HG03097 (cell line): ENCODE measurements at regions not wholly inside any gene's neighbourhood (a gene's known extent, or its start where the extent isn't known, plus 50 kb on each side); places are given as distances from the start of the nearest gene placed in this dataset.
"Not testable (repeated sequence)": the region's sequence is repeated elsewhere in the genome, so short reads cannot be mapped to it uniquely, and the experiment has no call there.

Experiments
- ATAC-seq: cut with Tn5 transposase; IDR thresholded peaks from one replicate; pipeline ENCODE4 v1.9.1; 2021; ENCODE audit not compliant: unreplicated experiment, low FRiP score

GRCh38 chr3:152147748-152148147 lies 121.0 kb upstream of the MBNL1 start:
- ATAC-seq: no peak

- no peak for ATAC-seq
Measured at GRCh38 chr3:152148579-152148978, 120.2 kb upstream of the MBNL1 start.

GRCh38 chr3:152149832-152150231 lies 118.9 kb upstream of the MBNL1 start:
- ATAC-seq: no peak

GRCh38 chr3:152151216-152151876 lies 117.4 kb upstream of the MBNL1 start:
- ATAC-seq: no peak

- ATAC-seq: not testable (repeated sequence)
Measured at GRCh38 chr3:152151877-152152765, 116.6 kb upstream of the MBNL1 start.

GRCh38 chr3:152153115-152153514 lies 115.6 kb upstream of the MBNL1 start:
- ATAC-seq: not testable (repeated sequence)

GRCh38 chr3:152155246-152156020 lies 113.3 kb upstream of the MBNL1 start:
- ATAC-seq: no peak

GRCh38 chr3:152156880-152157279 lies 111.8 kb upstream of the MBNL1 start:
- no peak for ATAC-seq

GRCh38 chr3:152157337-152157736 lies 111.4 kb upstream of the MBNL1 start:
- ATAC-seq: no peak

GRCh38 chr3:152159328-152159727 lies 109.4 kb upstream of the MBNL1 start:
- no peak for ATAC-seq

- ATAC-seq: no peak
Measured at GRCh38 chr3:152160350-152161011, 108.2 kb upstream of the MBNL1 start.

- ATAC-seq: no peak
Measured at GRCh38 chr3:152172460-152172859, 96.3 kb upstream of the MBNL1 start.

GRCh38 chr3:152173627-152174026 lies 95.1 kb upstream of the MBNL1 start:
- ATAC-seq: no peak

GRCh38 chr3:152174876-152175527 lies 93.7 kb upstream of the MBNL1 start:
- no peak for ATAC-seq

GRCh38 chr3:152175528-152175889 lies 93.2 kb upstream of the MBNL1 start:
- ATAC-seq: no peak

GRCh38 chr3:152176241-152176640 lies 92.5 kb upstream of the MBNL1 start:
- no peak for ATAC-seq

GRCh38 chr3:152176998-152177397 lies 91.7 kb upstream of the MBNL1 start:
- ATAC-seq: no peak

GRCh38 chr3:152177757-152178156 lies 91.0 kb upstream of the MBNL1 start:
- peak; percentile 83 for ATAC-seq

- ATAC-seq: no peak
Measured at GRCh38 chr3:152183473-152183872, 85.3 kb upstream of the MBNL1 start.

- no peak for ATAC-seq
Measured at GRCh38 chr3:152184971-152185686, 83.6 kb upstream of the MBNL1 start.
